SK-N-DZ (cell line): ENCODE measurements at regions not wholly inside any gene's neighbourhood (a gene's known extent, or its start where the extent isn't known, plus 50 kb on each side); places are given as distances from the start of the nearest gene placed in this dataset.

Experiments used
- DNase-seq: peaks from one replicate; pipeline ENCODE4 v3.0.0-alpha.2; 2015; ENCODE audit warnings: low spot score

GRCh38 chr2:20523073-20523798 lies 76.4 kb downstream of the RHOB start:
- no peak for DNase-seq

- DNase-seq: no peak
Measured at GRCh38 chr2:20523799-20524187, 76.9 kb downstream of the RHOB start.

- DNase-seq: no peak
Measured at GRCh38 chr2:20524412-20525040, 77.7 kb downstream of the RHOB start.

- peak; percentile 38 for DNase-seq
Measured at GRCh38 chr2:20525041-20526035, 78.5 kb downstream of the RHOB start.

GRCh38 chr2:20526160-20526559 lies 79.3 kb downstream of the RHOB start:
- no peak for DNase-seq

- DNase-seq: no peak
Measured at GRCh38 chr2:20526708-20527107, 79.8 kb downstream of the RHOB start.

- DNase-seq: no peak
Measured at GRCh38 chr2:20528713-20529112, 81.8 kb downstream of the RHOB start.

- peak; percentile 42 for DNase-seq
Measured at GRCh38 chr2:20530520-20530919, 83.6 kb downstream of the RHOB start.

- no peak for DNase-seq
Measured at GRCh38 chr2:20531633-20532262, 84.9 kb downstream of the RHOB start.

- DNase-seq: no peak
Measured at GRCh38 chr2:20532634-20533437, 86.0 kb downstream of the RHOB start.

- DNase-seq: no peak
Measured at GRCh38 chr2:20533993-20534622, 87.2 kb downstream of the RHOB start.

GRCh38 chr2:20534913-20535801 lies 88.3 kb downstream of the RHOB start:
- DNase-seq: no peak

- DNase-seq: no peak
Measured at GRCh38 chr2:20536619-20537422, 89.9 kb downstream of the RHOB start.

- no peak for DNase-seq
Measured at GRCh38 chr2:20537423-20538307, 90.8 kb downstream of the RHOB start.

- DNase-seq: no peak
Measured at GRCh38 chr2:20538308-20539132, 91.6 kb downstream of the RHOB start.

- DNase-seq: no peak
Measured at GRCh38 chr2:20539133-20539719, 92.4 kb downstream of the RHOB start.
